H1 (cell line): ENCODE measurements at regions not wholly inside any gene's neighbourhood (a gene's known extent, or its start where the extent isn't known, plus 50 kb on each side); places are given as distances from the start of the nearest gene placed in this dataset.

Experiments
- CTCF ChIP-seq, 3 experiments: IDR thresholded peaks; 1 replicate in 2 of 3; 2 replicates in 1 of 3; pipeline versions ENCODE4 v1.5.1 to v1.6.1; 2011; ENCODE audit warnings: low read length in 3 of 3, mild to moderate bottlenecking in 3 of 3, inconsistent platforms in 2 of 3, low read depth in 1 of 3, moderate library complexity in 1 of 3; ENCODE audit not compliant: insufficient read depth in 1 of 3; ENCODE audit errors: control extremely low read depth in 1 of 3
- EGR1 ChIP-seq: IDR thresholded peaks from 2 replicates; pipeline ENCODE4 v1.6.1; 2011; ENCODE audit warnings: low read depth, low read length, borderline replicate concordance
- SP2 ChIP-seq: IDR thresholded peaks from 2 replicates; pipeline ENCODE4 v1.6.1; 2012; ENCODE audit warnings: mild to moderate bottlenecking, low read length, inconsistent platforms

- TF ChIP-seq CTCF (IDR thresholded peaks at IDR 0.05; ENCODE audit: control extremely low read depth in 1 of 3, insufficient read depth in 1 of 3, low read depth in 1 of 3, low read length in 3 of 3) = no peak
- no peak for TF ChIP-seq SP2
- no peak for TF ChIP-seq EGR1
Observed at GRCh38 chr12:94798113-94798512, 147.8 kb upstream of the TMCC3 start (continued).
